Ovary (tissue), 7 donors: ENCODE measurements at regions not wholly inside any gene's neighbourhood (a gene's known extent, or its start where the extent isn't known, plus 50 kb on each side); places are given as distances from the start of the nearest gene placed in this dataset.

Experiments used
- DNase-seq, 5 donors: peaks; one replicate each; pipeline ENCODE4 v3.0.0-alpha.2; 2019 to 2020
- H3K27ac ChIP-seq, 2 donors: fragments of 200-600 bp; one replicate each; pipeline versions ENCODE4 v1.5.1 to v1.8.0; 2019 to 2022
- H3K27me3 ChIP-seq: fragments of 200-600 bp; one replicate; pipeline ENCODE4 v1.8.0; 2022
- H3K36me3 ChIP-seq: fragments of 200-600 bp; sonication (generic); one replicate; pipeline ENCODE4 v1.5.1; 2019
- H3K4me1 ChIP-seq: one replicate; pipeline ENCODE4 v1.8.1; 2013; ENCODE audit warnings: mild to moderate bottlenecking, moderate library complexity; ENCODE audit not compliant: insufficient read depth
- H3K4me3 ChIP-seq: fragments of 200-600 bp; sonication (generic); one replicate; pipeline ENCODE4 v1.5.1; 2017
- H3K9me3 ChIP-seq, 2 donors: fragments of 200-600 bp in 1 of 2; sonication (generic) in 1 of 2; one replicate each; pipeline versions ENCODE4 v1.5.1 to v1.8.1; 2013 to 2019; ENCODE audit warnings: mild to moderate bottlenecking in 1 of 2, moderate library complexity in 1 of 2
- EP300 ChIP-seq: sonication (generic); formaldehyde crosslinking; IDR thresholded peaks from one replicate; pipeline ENCODE4 v1.6.1; 2017; ENCODE audit warnings: antibody characterized with exemption
- POLR2A ChIP-seq: fragments of 450-650 bp; IDR thresholded peaks from one replicate; pipeline ENCODE4 v1.6.1; 2017; ENCODE audit warnings: antibody characterized with exemption, mild to moderate bottlenecking, moderate library complexity
- WGBS, 3 donors: extraction: QIAGEN DNeasy Blood & Tissue Kit in 1 of 3; methylation state at CpG; one replicate each; pipeline versions ENCODE4 v1.1.5 to v1.1.7; 2013 to 2017; 5-methylcytosine and 5-hydroxymethylcytosine counted together
- intact Hi-C, 4 donors: fragments of 100-400 bp; cut with DNase I; formaldehyde crosslinking; loops; one replicate each; pipeline versions ENCODE4 v1.11.0 to v1.15.1; 2022 to 2023
- TF ChIP-seq, protein P1 (sequence below), 3 donors: fragments of 450-650 bp in 2 of 3; fragments of 200-600 bp in 1 of 3; IDR thresholded peaks; one replicate each; pipeline versions ENCODE4 v1.5.1 to v1.8.0; 2016 to 2022; ENCODE audit warnings: antibody characterized with exemption in 3 of 3, mild to moderate bottlenecking in 1 of 3
- donor health status: DM: no; HTN: no; CAD: no; lungs with moderate emphysema.
- donor health status: DM: no; HTN: no; CAD: no.
- donor health status: Bipolar disorder and iron deficiency.
- donor health status: DM: no; HTN: no; CAD: no.
- donor health status: DM: yes; HTN: yes; CAD: no.

DNA sequence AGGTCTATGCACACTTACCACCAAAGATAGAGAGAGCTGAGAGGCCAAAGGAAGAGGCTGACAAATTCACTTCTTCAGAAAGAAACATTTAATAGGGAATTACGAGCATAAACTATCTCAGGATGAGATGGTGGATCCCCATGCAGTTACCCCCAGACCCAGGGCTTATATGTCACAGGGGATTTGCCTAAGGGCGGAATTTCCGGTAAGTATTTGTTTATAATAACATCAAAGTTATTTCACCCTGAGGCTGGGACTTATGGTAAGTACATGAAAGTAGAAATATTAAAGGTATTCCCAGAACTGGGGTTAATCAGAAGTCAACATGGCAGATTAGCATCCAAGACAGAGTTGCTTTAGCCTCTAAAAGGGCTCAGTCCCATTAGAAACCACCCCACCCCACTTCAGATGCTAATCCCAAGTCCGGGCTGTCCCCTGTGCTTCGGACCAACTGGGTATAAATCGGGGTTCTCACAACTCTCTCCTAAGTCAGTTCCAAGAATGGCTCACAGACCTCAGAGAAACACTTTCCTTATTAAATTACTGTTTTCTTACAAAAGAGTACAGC lies 247.4 kb upstream of the ZP4 start:
- Histone ChIP-seq H3K4me3 (no peak overlapping the region), H3K36me3 (no peaks in the 10 kb centered on the region), H3K9me3 (no peaks in the 10 kb centered on the region), H3K27ac (no peak overlapping the region), H3K27me3 (no peaks in the 10 kb centered on the region), H3K4me1 (no peaks in the 10 kb centered on the region)
- intact Hi-C loops = no loop called here
- WGBS, 3 donors = 91 to 92% (median 91%) methylated on average over 6 of the region's 6 CpGs
- DNase-seq = no peak
- TF ChIP-seq EP300 = no peak
- TF ChIP-seq POLR2A = no peak
- TF ChIP-seq, protein P1, sequence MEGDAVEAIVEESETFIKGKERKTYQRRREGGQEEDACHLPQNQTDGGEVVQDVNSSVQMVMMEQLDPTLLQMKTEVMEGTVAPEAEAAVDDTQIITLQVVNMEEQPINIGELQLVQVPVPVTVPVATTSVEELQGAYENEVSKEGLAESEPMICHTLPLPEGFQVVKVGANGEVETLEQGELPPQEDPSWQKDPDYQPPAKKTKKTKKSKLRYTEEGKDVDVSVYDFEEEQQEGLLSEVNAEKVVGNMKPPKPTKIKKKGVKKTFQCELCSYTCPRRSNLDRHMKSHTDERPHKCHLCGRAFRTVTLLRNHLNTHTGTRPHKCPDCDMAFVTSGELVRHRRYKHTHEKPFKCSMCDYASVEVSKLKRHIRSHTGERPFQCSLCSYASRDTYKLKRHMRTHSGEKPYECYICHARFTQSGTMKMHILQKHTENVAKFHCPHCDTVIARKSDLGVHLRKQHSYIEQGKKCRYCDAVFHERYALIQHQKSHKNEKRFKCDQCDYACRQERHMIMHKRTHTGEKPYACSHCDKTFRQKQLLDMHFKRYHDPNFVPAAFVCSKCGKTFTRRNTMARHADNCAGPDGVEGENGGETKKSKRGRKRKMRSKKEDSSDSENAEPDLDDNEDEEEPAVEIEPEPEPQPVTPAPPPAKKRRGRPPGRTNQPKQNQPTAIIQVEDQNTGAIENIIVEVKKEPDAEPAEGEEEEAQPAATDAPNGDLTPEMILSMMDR (IDR thresholded peaks at IDR 0.05) = no peak

DNA sequence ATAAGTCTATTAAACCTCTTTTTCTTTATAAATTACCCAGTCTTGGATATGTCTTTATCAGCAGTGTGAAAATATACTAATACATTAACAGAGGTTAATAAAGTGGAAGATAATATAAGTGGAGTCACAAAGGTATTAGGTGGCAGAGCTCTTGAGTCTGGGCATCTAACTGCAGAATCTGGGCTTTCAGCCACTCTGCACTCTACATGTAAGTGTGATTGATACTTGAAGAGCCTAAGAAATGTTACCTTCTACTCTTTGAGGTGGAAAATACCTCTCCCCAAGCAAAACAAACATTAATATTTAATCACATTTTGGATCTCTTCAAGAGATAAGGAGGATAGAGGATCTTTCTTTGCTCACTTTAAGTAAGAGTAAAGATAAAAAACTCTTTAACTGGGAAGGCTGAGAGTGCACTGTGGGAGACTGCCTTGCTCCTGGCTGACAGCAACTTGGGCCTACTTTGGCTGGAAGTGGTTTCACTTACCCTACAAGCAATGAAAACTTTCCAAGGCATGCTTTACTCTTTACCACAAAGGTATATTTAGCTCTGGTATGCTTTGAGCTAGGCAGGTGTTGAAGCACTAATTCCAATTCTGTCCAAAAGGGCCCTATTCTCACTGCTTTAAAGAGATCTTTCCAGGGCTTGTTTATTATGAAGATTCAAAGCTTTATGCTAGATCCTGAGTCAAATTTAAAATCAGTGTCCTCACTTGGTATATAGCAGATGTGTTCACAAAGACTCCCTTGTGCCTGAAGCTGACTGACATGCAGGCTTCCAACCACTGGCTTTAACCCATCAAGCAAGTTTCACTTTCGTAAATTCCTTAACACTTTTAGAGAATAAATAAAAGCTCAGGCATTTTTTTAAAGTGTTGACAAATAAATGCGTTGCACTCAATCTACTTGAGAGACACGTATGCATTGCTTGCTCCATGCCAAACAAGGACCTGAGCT lies 245.3 kb upstream of the ZP4 start:
- DNase-seq = no peak
- Histone ChIP-seq H3K27ac (no peak overlapping the region), H3K36me3 (no peaks in the 10 kb centered on the region), H3K9me3 (no peaks in the 10 kb centered on the region), H3K4me3 (no peak overlapping the region), H3K27me3 (no peaks in the 10 kb centered on the region), H3K4me1 (no peaks in the 10 kb centered on the region)
- 74 to 82% (median 76%) methylated on average over 3 of the region's 3 CpGs for WGBS, 3 donors
- intact Hi-C loops = no loop called here
- no peak for TF ChIP-seq EP300

DNA sequence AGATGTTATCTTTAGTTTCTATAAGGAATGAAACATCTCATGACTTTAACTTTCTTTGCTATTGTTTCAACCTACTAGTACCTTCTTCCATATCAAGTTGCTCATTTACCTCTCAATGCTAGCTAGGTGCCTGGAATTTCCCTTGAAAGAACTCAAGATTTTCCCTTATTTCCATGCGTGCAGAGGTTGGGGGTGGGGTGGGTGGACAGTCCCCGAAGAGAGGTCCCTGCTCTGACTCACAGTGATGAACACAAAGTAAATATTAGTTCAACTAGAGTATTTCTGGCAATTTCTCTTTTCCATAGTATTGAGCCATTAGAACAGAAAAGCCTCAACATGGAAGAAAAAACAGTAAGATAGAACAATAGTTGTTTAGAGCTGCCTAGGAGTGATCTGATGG lies 239.0 kb upstream of the ZP4 start:
- no peak for TF ChIP-seq EP300
- TF ChIP-seq, protein P1 (IDR thresholded peaks at IDR 0.05) = no peak
- TF ChIP-seq POLR2A = no peak
- DNase-seq = no peak
- no peaks in the 10 kb centered on the region for H3K4me1 ChIP-seq
- H3K9me3 ChIP-seq = no peaks in the 10 kb centered on the region
- no peaks in the 10 kb centered on the region for H3K36me3 ChIP-seq
- H3K4me3 ChIP-seq = no peak overlapping the region
- no peaks in the 10 kb centered on the region for H3K27me3 ChIP-seq
- WGBS, 3 donors = 70 to 81% (median 79%) methylated on average over 2 of the region's 2 CpGs
- intact Hi-C loops = no loop called here
- H3K27ac ChIP-seq = no peak overlapping the region

DNA sequence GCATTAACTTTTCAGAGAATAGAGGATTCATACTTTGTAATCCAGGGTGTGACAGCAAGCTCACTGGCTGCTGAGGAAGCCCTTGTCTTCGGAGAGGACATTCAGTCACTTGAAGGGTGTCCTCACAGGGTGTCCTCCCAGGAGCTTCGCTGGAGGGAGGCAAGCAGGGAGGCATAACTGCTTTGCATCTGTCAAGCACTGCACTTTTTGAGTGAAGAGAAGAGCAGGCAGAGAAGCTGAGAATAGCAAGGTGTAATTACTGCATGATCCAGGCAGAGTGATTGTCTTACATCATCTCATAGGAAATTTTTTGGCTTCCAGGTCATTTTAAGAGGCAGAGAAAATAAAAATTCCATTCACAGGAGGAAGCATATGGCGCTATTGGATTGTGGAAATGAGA lies 232.5 kb upstream of the ZP4 start:
- no peaks in the 10 kb centered on the region for H3K9me3 ChIP-seq
- H3K27ac ChIP-seq = no peak overlapping the region
- 78 to 87% (median 87%) methylated on average over 3 of the region's 3 CpGs for whole genome bisulfite sequencing, 3 donors
- TF ChIP-seq, protein P1 (IDR thresholded peaks at IDR 0.05) = no peak
- no peak for TF ChIP-seq EP300
- TF ChIP-seq POLR2A = no peak
- H3K4me3 ChIP-seq = no peak overlapping the region
- intact Hi-C loops = no loop called here
- H3K4me1 ChIP-seq = no peaks in the 10 kb centered on the region
- no peaks in the 10 kb centered on the region for H3K36me3 ChIP-seq
- no peaks in the 10 kb centered on the region for H3K27me3 ChIP-seq
- DNase-seq = no peak

DNA sequence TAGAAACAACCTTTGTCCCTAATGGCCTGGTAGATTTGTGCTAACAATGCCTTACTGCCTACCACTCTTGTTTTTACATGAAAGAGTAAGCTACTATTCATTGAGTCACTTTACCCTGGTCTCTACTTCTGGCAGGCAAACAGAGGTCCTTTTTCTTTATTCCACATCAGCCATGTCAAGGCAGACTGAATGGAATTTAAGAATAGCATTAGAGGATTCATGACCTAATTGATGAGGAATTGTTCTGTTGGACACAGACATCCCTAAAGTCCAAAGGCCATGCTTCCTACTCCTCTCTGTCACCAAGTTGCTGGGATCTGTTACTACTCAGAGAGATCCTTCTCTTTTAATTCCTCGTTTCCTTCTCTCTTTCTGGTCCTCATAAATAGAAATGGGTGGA lies 229.1 kb upstream of the ZP4 start:
- H3K27ac ChIP-seq = no peak overlapping the region
- no peak overlapping the region for H3K4me3 ChIP-seq
- no peaks in the 10 kb centered on the region for H3K36me3 ChIP-seq
- no peaks in the 10 kb centered on the region for H3K27me3 ChIP-seq
- no peaks in the 10 kb centered on the region for H3K9me3 ChIP-seq
- no peaks in the 10 kb centered on the region for H3K4me1 ChIP-seq
- TF ChIP-seq EP300 = no peak
- no peak for TF ChIP-seq POLR2A
- TF ChIP-seq, protein P1 (IDR thresholded peaks at IDR 0.05) = no peak
- intact Hi-C loops = no loop called here
- WGBS, 3 donors = 64 to 81% (median 79%) methylated on average over 1 of the region's 1 CpG
- no peak for DNase-seq
